Breast epithelium (tissue), 4 donors: ENCODE measurements at regions not wholly inside any gene's neighbourhood (a gene's known extent, or its start where the extent isn't known, plus 50 kb on each side); places are given as distances from the start of the nearest gene placed in this dataset.
A peak's percentile ranks its signal among the peaks of the same experiment; 100 is the strongest.

Experiments used
- DNase-seq, 2 donors: peaks; one replicate each; pipeline ENCODE4 v3.0.0-alpha.2; 2019; ENCODE audit warnings: low spot score in 2 of 2
- H3K27ac ChIP-seq, 2 donors: fragments of 200-600 bp; sonication (generic) in 1 of 2; one replicate each; pipeline ENCODE4 v1.5.1; 2016 to 2019; ENCODE audit warnings: mild to moderate bottlenecking in 1 of 2
- H3K27me3 ChIP-seq, 2 donors: fragments of 200-600 bp; sonication (generic) in 1 of 2; one replicate each; pipeline versions ENCODE4 v1.5.1 to v1.6.0; 2017 to 2019; ENCODE audit warnings: control low read depth in 1 of 2, mild to moderate bottlenecking in 1 of 2
- H3K36me3 ChIP-seq: fragments of 200-600 bp; one replicate; pipeline ENCODE4 v1.5.1; 2019
- H3K4me1 ChIP-seq, 2 donors: fragments of 200-600 bp; sonication (generic); one replicate each; pipeline ENCODE4 v1.5.1; 2016 to 2019; ENCODE audit warnings: control low read depth in 1 of 2
- H3K4me3 ChIP-seq, 3 donors: fragments of 200-600 bp; sonication (generic); 1 replicate in 2 of 3; 2 replicates in 1 of 3; pipeline ENCODE4 v1.5.1; 2016 to 2019; ENCODE audit warnings: mild to moderate bottlenecking in 3 of 3, moderate library complexity in 2 of 3
- H3K9me3 ChIP-seq, 2 donors: fragments of 200-600 bp; sonication (generic) in 1 of 2; one replicate each; pipeline ENCODE4 v1.5.1; 2016 to 2019; ENCODE audit warnings: control low read depth in 1 of 2
- CTCF ChIP-seq, 3 donors: fragments of 450-650 bp; IDR thresholded peaks; one replicate each; pipeline ENCODE4 v1.5.1; 2016 to 2017; ENCODE audit warnings: antibody characterized with exemption in 3 of 3, mild to moderate bottlenecking in 3 of 3, moderate library complexity in 3 of 3
- POLR2A ChIP-seq: fragments of 450-650 bp; IDR thresholded peaks from one replicate; pipeline ENCODE4 v1.6.1; 2016; ENCODE audit warnings: antibody characterized with exemption, mild to moderate bottlenecking, moderate library complexity
- POLR2AphosphoS5 ChIP-seq, 3 donors: sonication (generic); formaldehyde crosslinking; IDR thresholded peaks; one replicate each; pipeline ENCODE4 v1.6.1; 2017; ENCODE audit warnings: antibody characterized with exemption in 3 of 3
- intact Hi-C: fragments of 100-400 bp; cut with DNase I; formaldehyde crosslinking; loops from one replicate; pipeline ENCODE4 v1.15.1; 2023; ENCODE audit warnings: low total_unique reads

- H3K4me1 ChIP-seq, result no peaks in the 10 kb centered on the region
- no peak overlapping the region for H3K4me3 ChIP-seq
- no peak overlapping the region for H3K27ac ChIP-seq
- intact Hi-C loops, result no loop called here
- H3K27me3 ChIP-seq, result no peaks in the 10 kb centered on the region
- TF ChIP-seq POLR2AphosphoS5 (IDR thresholded peaks at IDR 0.05) (no peak), POLR2A (no peak), CTCF (IDR thresholded peaks at IDR 0.05) (no peak)
- H3K36me3 ChIP-seq, result no peaks in the 10 kb centered on the region
- H3K9me3 ChIP-seq, result no peaks in the 10 kb centered on the region
- DNase-seq, result no peak
Measured at GRCh38 chr18:61750840-61751668, 141.8 kb downstream of the RNF152 start.

- no peaks in the 10 kb centered on the region for H3K9me3 ChIP-seq
- intact Hi-C loops, result no loop called here
- H3K36me3 ChIP-seq, result no peaks in the 10 kb centered on the region
- no peaks in the 10 kb centered on the region for H3K27me3 ChIP-seq
- H3K4me1 ChIP-seq, result no peaks in the 10 kb centered on the region
- H3K27ac ChIP-seq, result no peak overlapping the region
- H3K4me3 ChIP-seq, result no peak overlapping the region
- no peak for DNase-seq
- no peak for TF ChIP-seq POLR2A
Measured at GRCh38 chr18:61749546-61749945, 143.3 kb downstream of the RNF152 start.

- intact Hi-C loops, result no loop called here
- Histone ChIP-seq H3K36me3 (no peaks in the 10 kb centered on the region), H3K4me1 (no peaks in the 10 kb centered on the region), H3K9me3 (no peaks in the 10 kb centered on the region), H3K27me3 (no peaks in the 10 kb centered on the region), H3K27ac (peak overlapping the region in 1 of 2 donors; percentile 13), H3K4me3 (no peak overlapping the region)
- TF ChIP-seq CTCF (IDR thresholded peaks at IDR 0.05), result no peak
- no peak for TF ChIP-seq POLR2A
- TF ChIP-seq POLR2AphosphoS5 (IDR thresholded peaks at IDR 0.05), result no peak
- DNase-seq, result no peak
Measured at GRCh38 chr18:61749031-61749430, 143.8 kb downstream of the RNF152 start.

- H3K27me3 ChIP-seq, result no peaks in the 10 kb centered on the region
- no peaks in the 10 kb centered on the region for H3K9me3 ChIP-seq
- H3K4me1 ChIP-seq, result no peaks in the 10 kb centered on the region
- H3K4me3 ChIP-seq, result no peak overlapping the region
- no peaks in the 10 kb centered on the region for H3K36me3 ChIP-seq
- intact Hi-C loops, result no loop called here
- H3K27ac ChIP-seq, result peak overlapping the region in 1 of 2 donors; percentile 13
- TF ChIP-seq POLR2A (no peak), CTCF (IDR thresholded peaks at IDR 0.05) (no peak), POLR2AphosphoS5 (IDR thresholded peaks at IDR 0.05) (no peak)
- no peak for DNase-seq
Measured at GRCh38 chr18:61748004-61748403, 144.8 kb downstream of the RNF152 start.

- Histone ChIP-seq H3K4me3 (no peak overlapping the region), H3K36me3 (no peaks in the 10 kb centered on the region), H3K27me3 (no peaks in the 10 kb centered on the region), H3K27ac (peak overlapping the region; percentile 20 to 26), H3K9me3 (no peaks in the 10 kb centered on the region), H3K4me1 (no peaks in the 10 kb centered on the region)
- DNase-seq, result no peak
- TF ChIP-seq POLR2A (no peak), POLR2AphosphoS5 (IDR thresholded peaks at IDR 0.05) (no peak), CTCF (IDR thresholded peaks at IDR 0.05) (no peak)
- intact Hi-C loops, result loop anchor here (5.0 kb wide), 1 partner anchor 1438 kb away; no protein-coding TSS in a partner anchor
Measured at GRCh38 chr18:61743775-61744531, 148.9 kb downstream of the RNF152 start.
